ENCODE measurements at regions not wholly inside any gene's neighbourhood (a gene's known extent, or its start where the extent isn't known, plus 50 kb on each side); places are given as distances from the start of the nearest gene placed in this dataset.

DNA sequence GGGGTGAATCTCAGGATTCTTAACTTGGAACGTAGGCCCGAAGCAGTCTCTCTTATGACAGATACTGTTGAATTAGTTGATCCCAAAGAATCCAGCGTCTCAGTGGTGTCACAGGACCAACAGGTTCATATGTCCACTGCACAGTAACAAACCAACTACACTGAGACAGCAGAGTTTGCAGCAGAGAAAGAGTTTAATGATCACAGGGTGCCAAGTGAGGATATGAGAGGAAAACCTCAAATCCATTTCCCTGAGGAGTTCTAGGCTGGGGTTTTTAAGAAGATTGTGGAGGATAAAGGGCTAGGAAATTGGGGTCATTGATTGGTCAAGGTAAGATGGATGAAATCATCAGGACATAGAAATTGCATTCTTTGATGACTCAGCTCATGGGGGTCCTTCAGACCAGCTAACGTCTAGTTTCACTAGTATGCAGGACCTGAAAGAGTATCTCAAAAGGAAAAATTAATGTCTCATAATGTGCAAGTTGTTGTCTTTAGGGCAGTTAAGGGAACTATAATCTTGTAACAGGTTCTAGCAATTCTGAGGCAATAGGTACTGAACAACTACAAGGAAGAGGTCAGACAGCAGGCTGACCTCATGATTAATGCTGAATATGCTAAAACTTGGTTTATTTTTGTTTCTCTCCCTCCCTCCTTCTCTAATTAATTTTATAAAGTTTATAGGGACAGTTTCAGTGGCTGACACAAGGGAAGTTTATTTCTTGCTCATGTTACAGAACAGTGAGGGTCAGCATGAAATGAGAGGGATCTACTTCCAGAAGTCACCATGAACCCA lies 310.9 kb upstream of the NEBL start:
- H3K4me2 ChIP-seq (ENCODE audit: low read length) = no peak overlapping the region
- no peaks in the 10 kb centered on the region for H3F3A ChIP-seq (ENCODE audit: insufficient read depth, low read length, poor library complexity, severe bottlenecking)
- H4K20me1 ChIP-seq (ENCODE audit: insufficient read depth) = no peaks in the 10 kb centered on the region
- TF ChIP-seq SMC3 (conservative IDR thresholded peaks at IDR 0.05; ENCODE audit: poor library complexity) = no peak
- no peak for TF ChIP-seq EZH2 (IDR thresholded peaks at IDR 0.05; ENCODE audit: borderline replicate concordance, insufficient read depth, low read length, poor library complexity, severe bottlenecking)
- no peak for TF ChIP-seq TAF1 (IDR thresholded peaks at IDR 0.05; ENCODE audit: low read depth)
- TF ChIP-seq, protein P1, sequence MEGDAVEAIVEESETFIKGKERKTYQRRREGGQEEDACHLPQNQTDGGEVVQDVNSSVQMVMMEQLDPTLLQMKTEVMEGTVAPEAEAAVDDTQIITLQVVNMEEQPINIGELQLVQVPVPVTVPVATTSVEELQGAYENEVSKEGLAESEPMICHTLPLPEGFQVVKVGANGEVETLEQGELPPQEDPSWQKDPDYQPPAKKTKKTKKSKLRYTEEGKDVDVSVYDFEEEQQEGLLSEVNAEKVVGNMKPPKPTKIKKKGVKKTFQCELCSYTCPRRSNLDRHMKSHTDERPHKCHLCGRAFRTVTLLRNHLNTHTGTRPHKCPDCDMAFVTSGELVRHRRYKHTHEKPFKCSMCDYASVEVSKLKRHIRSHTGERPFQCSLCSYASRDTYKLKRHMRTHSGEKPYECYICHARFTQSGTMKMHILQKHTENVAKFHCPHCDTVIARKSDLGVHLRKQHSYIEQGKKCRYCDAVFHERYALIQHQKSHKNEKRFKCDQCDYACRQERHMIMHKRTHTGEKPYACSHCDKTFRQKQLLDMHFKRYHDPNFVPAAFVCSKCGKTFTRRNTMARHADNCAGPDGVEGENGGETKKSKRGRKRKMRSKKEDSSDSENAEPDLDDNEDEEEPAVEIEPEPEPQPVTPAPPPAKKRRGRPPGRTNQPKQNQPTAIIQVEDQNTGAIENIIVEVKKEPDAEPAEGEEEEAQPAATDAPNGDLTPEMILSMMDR (IDR thresholded peaks at IDR 0.05; ENCODE audit: poor library complexity, severe bottlenecking) = no peak
- no peak for TF ChIP-seq POLR2AphosphoS5 (IDR thresholded peaks at IDR 0.05)
- TF ChIP-seq MXI1 (conservative IDR thresholded peaks at IDR 0.05; ENCODE audit: poor library complexity, severe bottlenecking) = no peak
- no peak for TF ChIP-seq REST (IDR thresholded peaks at IDR 0.05; ENCODE audit: borderline replicate concordance)
- TF ChIP-seq RAD21 (conservative IDR thresholded peaks at IDR 0.05) = no peak
- no peak for TF ChIP-seq EP300 (conservative IDR thresholded peaks at IDR 0.05; ENCODE audit: poor library complexity, severe bottlenecking)
- H3K9ac ChIP-seq (ENCODE audit: low read length) = no peak overlapping the region
- no peak overlapping the region for H3K4me3 ChIP-seq (ENCODE audit: low read length)
- H3K9me3 ChIP-seq (ENCODE audit: low read length) = no peaks in the 10 kb centered on the region
- no peak overlapping the region for H2AFZ ChIP-seq (ENCODE audit: low read depth, low read length)
- no peaks in the 10 kb centered on the region for H3K9me2 ChIP-seq (ENCODE audit: insufficient read depth, low read length)
- H3K79me2 ChIP-seq (replicated peaks; ENCODE audit: insufficient read depth, low read length) = no peaks in the 10 kb centered on the region
- no peaks in the 10 kb centered on the region for H3K27me3 ChIP-seq (ENCODE audit: insufficient read depth, low read depth, low read length)
- H3K36me3 ChIP-seq (ENCODE audit: insufficient read depth, low read length) = no peaks in the 10 kb centered on the region
- no peak overlapping the region for H3K27ac ChIP-seq (ENCODE audit: low read length)

- no peaks in the 10 kb centered on the region for H3K27me3 ChIP-seq (ENCODE audit: insufficient read depth, low read depth, low read length)
- no peaks in the 10 kb centered on the region for H3K79me2 ChIP-seq (replicated peaks; ENCODE audit: insufficient read depth, low read length)
- no peaks in the 10 kb centered on the region for H3F3A ChIP-seq (ENCODE audit: insufficient read depth, low read length, poor library complexity, severe bottlenecking)
- H3K9me2 ChIP-seq (ENCODE audit: insufficient read depth, low read length) = no peaks in the 10 kb centered on the region
- H2AFZ ChIP-seq (ENCODE audit: low read depth, low read length) = no peak overlapping the region
- no peaks in the 10 kb centered on the region for H3K9me3 ChIP-seq (ENCODE audit: low read length)
- H3K36me3 ChIP-seq (ENCODE audit: insufficient read depth, low read length) = no peaks in the 10 kb centered on the region
- H3K27ac ChIP-seq (ENCODE audit: low read length) = no peak overlapping the region
- H3K4me3 ChIP-seq (ENCODE audit: low read length) = no peak overlapping the region
- no peak overlapping the region for H3K4me2 ChIP-seq (ENCODE audit: low read length)
- H3K9ac ChIP-seq (ENCODE audit: low read length) = no peak overlapping the region
- H4K20me1 ChIP-seq (ENCODE audit: insufficient read depth) = no peaks in the 10 kb centered on the region
- TF ChIP-seq POLR2AphosphoS5 (IDR thresholded peaks at IDR 0.05) (no peak), TAF1 (IDR thresholded peaks at IDR 0.05; ENCODE audit: low read depth) (no peak), RAD21 (conservative IDR thresholded peaks at IDR 0.05) (no peak), REST (IDR thresholded peaks at IDR 0.05; ENCODE audit: borderline replicate concordance) (no peak), MXI1 (conservative IDR thresholded peaks at IDR 0.05; ENCODE audit: poor library complexity, severe bottlenecking) (no peak), EP300 (conservative IDR thresholded peaks at IDR 0.05; ENCODE audit: poor library complexity, severe bottlenecking) (no peak)
Measured at GRCh38 chr10:21205328-21205727, 308.2 kb upstream of the NEBL start.
